ENCODE measurements at regions not wholly inside any gene's neighbourhood (a gene's known extent, or its start where the extent isn't known, plus 50 kb on each side); places are given as distances from the start of the nearest gene placed in this dataset.

DNA sequence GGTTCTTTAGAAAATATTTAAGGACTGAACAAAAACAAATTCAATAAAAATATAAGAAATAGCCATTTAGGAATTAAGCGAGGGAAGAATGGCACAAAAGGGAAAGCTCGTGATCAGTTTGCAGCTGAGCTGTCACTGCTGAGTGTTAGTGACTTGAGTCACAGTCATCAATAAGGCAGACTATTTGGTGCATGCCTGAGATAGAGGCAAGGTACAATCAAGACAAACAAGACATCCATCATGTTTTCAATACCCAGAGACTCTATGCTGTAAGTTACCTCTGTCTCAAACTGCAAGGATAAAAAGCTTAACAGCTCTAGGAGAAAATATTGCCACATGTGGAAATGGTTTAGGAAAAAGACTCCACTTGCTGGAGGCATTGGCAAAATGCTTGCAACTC, 426.4 kb upstream of the TYRP1 start:
- Histone ChIP-seq H3K4me1 (no peaks in the 10 kb centered on the region), H3K9me3 (no peaks in the 10 kb centered on the region), H3K27me3 (no peaks in the 10 kb centered on the region), H3K27ac (no peak overlapping the region), H3K4me3 (no peak overlapping the region), H3K36me3 (no peaks in the 10 kb centered on the region)
- no peak for DNase-seq
- intact Hi-C loops (cut with DNase I) = no loop called here
- 53 to 63% (median 57%) methylated on average over 2 of the region's 2 CpGs for WGBS, 4 donors
- no peak for ATAC-seq
- TF ChIP-seq, protein P1, sequence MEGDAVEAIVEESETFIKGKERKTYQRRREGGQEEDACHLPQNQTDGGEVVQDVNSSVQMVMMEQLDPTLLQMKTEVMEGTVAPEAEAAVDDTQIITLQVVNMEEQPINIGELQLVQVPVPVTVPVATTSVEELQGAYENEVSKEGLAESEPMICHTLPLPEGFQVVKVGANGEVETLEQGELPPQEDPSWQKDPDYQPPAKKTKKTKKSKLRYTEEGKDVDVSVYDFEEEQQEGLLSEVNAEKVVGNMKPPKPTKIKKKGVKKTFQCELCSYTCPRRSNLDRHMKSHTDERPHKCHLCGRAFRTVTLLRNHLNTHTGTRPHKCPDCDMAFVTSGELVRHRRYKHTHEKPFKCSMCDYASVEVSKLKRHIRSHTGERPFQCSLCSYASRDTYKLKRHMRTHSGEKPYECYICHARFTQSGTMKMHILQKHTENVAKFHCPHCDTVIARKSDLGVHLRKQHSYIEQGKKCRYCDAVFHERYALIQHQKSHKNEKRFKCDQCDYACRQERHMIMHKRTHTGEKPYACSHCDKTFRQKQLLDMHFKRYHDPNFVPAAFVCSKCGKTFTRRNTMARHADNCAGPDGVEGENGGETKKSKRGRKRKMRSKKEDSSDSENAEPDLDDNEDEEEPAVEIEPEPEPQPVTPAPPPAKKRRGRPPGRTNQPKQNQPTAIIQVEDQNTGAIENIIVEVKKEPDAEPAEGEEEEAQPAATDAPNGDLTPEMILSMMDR (IDR thresholded peaks at IDR 0.05) = no peak

DNA sequence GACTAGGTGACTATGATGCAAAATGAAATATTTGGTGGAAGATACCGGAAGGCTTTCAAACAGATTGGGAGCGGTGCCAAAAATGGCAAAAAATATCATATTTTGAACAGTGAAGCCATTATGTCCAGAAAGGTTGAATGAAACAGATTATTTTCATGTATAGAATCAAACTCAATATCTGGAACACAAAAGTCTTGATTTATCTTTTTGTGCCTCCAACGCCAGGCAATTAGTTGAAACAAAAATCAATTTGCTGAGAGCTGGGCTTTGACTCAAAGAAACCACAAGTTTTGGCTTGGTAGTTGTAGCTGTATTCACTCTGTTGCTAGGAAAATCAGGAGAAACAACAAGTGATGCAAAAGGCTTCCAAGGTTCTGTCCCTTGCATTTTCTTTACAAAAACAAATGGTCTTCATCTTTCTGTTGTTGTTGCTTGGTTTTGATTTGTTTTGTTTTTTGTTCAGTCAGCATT, 421.7 kb upstream of the TYRP1 start:
- no peaks in the 10 kb centered on the region for H3K36me3 ChIP-seq
- intact Hi-C loops (cut with DNase I) = no loop called here
- WGBS, 4 donors = 71 to 81% (median 76%) methylated on average over 3 of the region's 3 CpGs
- H3K9me3 ChIP-seq = no peaks in the 10 kb centered on the region
- DNase-seq (no peak), ATAC-seq (no peak)
- no peaks in the 10 kb centered on the region for H3K4me1 ChIP-seq
- TF ChIP-seq, protein P1 (IDR thresholded peaks at IDR 0.05) = no peak
- TF ChIP-seq POLR2A (IDR thresholded peaks at IDR 0.05) = no peak
- H3K27me3 ChIP-seq = no peaks in the 10 kb centered on the region
- H3K27ac ChIP-seq = no peak overlapping the region
- H3K4me3 ChIP-seq = no peak overlapping the region

DNA sequence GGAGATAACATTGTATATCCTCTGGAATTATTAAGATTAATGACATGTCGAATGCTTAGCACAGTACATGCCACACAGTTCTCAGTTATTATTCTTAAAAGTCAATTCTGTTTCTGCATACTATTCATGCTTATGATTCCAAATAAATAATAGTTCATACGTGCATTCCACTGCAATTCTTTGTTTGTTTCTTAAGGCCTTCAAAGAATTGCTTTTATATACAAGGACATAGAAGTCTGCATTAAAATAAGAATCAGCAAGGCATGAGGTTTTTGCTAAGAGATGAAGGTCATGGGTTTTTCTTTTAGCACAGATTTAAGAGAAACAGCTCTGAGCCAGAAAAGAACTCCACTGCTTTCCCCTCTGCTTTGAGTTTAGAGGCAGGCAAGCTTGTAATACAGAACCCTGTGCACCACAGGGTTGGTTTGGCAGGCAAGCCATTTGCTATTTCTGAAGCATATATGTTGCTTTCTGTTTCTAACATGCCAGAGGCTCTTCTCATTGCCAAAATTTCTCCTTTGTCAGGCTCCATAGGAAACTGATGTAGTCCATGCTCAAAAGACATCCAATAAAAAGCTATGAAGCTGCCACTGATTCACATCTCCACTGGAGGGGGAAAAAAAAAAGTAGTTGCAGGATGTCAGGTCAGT, 420.6 kb upstream of the TYRP1 start:
- Histone ChIP-seq H3K4me1 (no peaks in the 10 kb centered on the region), H3K27ac (no peak overlapping the region), H3K9me3 (no peaks in the 10 kb centered on the region), H3K27me3 (no peaks in the 10 kb centered on the region), H3K4me3 (no peak overlapping the region), H3K36me3 (no peaks in the 10 kb centered on the region)
- no peak for DNase-seq
- ATAC-seq = no peak
- 43 to 51% (median 50%) methylated on average over 2 of the region's 2 CpGs for WGBS, 4 donors
- intact Hi-C loops (cut with DNase I) = no loop called here
- TF ChIP-seq POLR2A (IDR thresholded peaks at IDR 0.05) = no peak
- TF ChIP-seq, protein P1 (IDR thresholded peaks at IDR 0.05) = no peak

DNA sequence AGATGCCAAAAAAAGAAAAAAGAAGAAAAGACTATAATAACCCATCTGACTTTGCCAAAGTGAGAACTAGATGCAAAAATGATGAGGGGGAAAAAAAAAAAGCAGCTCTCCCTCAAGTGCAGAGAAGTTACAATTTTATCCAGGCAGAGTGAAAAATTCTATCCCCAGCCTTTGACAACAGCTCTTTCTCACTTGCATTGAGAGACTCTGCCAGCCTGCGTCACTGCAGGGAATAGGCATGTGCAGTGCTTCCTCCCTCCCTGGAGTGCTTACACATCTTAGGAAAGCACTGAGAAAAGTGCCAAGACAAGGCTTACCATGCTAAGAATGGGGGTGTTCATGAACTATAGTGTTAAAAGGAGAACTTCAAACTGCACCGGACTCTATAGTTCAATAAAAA, 418.6 kb upstream of the TYRP1 start:
- intact Hi-C loops (cut with DNase I) = no loop called here
- TF ChIP-seq, protein P1 (IDR thresholded peaks at IDR 0.05) = no peak
- TF ChIP-seq POLR2A (IDR thresholded peaks at IDR 0.05) = no peak

More for the DNA sequence above, 418.6 kb upstream of the TYRP1 start:
- H3K9me3 ChIP-seq = peaks cover 0 to 2% (median 0%) of the 10 kb centered on the region in 12 donors
- DNase-seq = no peak
- H3K27me3 ChIP-seq = no peaks in the 10 kb centered on the region
- no peaks in the 10 kb centered on the region for H3K4me1 ChIP-seq
- no peak for ATAC-seq
- no peak overlapping the region for H3K27ac ChIP-seq
- H3K36me3 ChIP-seq = no peaks in the 10 kb centered on the region
- H3K4me3 ChIP-seq = no peak overlapping the region
- WGBS, 4 donors = 47 to 61% (median 56%) methylated on average over 2 of the region's 2 CpGs

All from heart left ventricle (tissue), 16 donors.